PFSK-1 (cell line): ENCODE measurements at regions not wholly inside any gene's neighbourhood (a gene's known extent, or its start where the extent isn't known, plus 50 kb on each side); places are given as distances from the start of the nearest gene placed in this dataset.

Experiments used
- FOXP2 ChIP-seq: optimal IDR thresholded peaks from 2 replicates; pipeline ENCODE3; 2011; ENCODE audit warnings: borderline replicate concordance, control low read depth, inconsistent platforms; ENCODE audit not compliant: insufficient read depth; ENCODE audit errors: extremely low read length, extremely low read depth
- POLR2AphosphoS5 ChIP-seq: IDR thresholded peaks from 2 replicates; pipeline ENCODE4 v1.6.1; 2012; ENCODE audit warnings: low read depth, mild to moderate bottlenecking, control low read depth, low read length, moderate library complexity
- SIN3A ChIP-seq: IDR thresholded peaks from 2 replicates; pipeline ENCODE4 v1.6.1; 2012; ENCODE audit warnings: mild to moderate bottlenecking, low read length, moderate library complexity, borderline replicate concordance; ENCODE audit not compliant: insufficient read depth
- TAF1 ChIP-seq: IDR thresholded peaks from 2 replicates; pipeline ENCODE4 v1.6.1; 2012; ENCODE audit warnings: low read length, control low read depth, borderline replicate concordance; ENCODE audit not compliant: insufficient read depth
- TF ChIP-seq, protein P1 (sequence below), 2 experiments: IDR thresholded peaks; 2 replicates each; pipeline versions ENCODE4 v1.6.1 to v1.8.0; 2011 to 2012; ENCODE audit warnings: low read depth in 2 of 2, low read length in 2 of 2, control low read depth in 1 of 2, inconsistent platforms in 1 of 2, mild to moderate bottlenecking in 1 of 2, moderate library complexity in 1 of 2; ENCODE audit not compliant: insufficient read depth in 1 of 2

DNA sequence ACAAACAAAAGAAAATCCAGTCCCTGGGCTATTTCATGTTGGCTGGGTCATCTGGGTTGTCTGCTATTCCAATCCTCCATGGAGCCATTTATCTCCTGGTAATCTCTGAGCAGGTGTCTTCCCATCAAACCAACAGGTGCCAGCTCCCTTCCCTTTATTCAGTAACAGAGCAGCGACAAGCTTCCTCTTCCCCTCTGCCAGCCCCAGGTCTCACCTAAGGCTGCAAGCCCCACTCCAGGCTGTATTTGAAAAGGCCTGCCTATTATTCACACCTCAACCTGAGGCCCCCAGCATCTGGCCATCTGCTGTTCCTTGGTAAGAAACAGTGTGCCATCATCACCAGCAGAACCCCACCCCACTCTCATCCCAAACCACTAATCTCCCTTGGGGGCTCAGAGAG lies 436.2 kb downstream of the BUD13 start:
- no peak for TF ChIP-seq POLR2AphosphoS5
- TF ChIP-seq FOXP2 = no peak
- no peak for TF ChIP-seq SIN3A

DNA sequence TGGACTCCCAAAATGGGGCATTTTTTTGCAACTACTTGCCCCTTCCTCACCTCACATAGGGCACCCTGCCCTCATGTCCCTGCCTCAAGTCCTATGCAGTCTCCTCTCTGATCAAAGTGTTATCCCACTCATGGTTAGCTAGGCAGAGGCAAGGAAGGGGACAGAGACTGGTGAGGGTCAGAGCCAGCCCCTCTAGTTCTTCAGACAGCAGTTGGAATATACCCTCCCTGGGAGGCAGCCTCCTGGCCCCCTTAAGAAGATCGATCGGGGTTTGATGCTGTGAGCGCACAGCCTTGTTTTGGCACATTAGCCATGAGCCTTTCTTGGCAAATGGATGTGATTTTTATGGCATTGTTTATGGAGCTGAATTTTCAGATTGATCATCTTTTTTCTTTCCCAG lies 436.9 kb downstream of the BUD13 start:
- TF ChIP-seq POLR2AphosphoS5 (no peak), SIN3A (no peak), FOXP2 (no peak), TAF1 (no peak)
- TF ChIP-seq, protein P1, sequence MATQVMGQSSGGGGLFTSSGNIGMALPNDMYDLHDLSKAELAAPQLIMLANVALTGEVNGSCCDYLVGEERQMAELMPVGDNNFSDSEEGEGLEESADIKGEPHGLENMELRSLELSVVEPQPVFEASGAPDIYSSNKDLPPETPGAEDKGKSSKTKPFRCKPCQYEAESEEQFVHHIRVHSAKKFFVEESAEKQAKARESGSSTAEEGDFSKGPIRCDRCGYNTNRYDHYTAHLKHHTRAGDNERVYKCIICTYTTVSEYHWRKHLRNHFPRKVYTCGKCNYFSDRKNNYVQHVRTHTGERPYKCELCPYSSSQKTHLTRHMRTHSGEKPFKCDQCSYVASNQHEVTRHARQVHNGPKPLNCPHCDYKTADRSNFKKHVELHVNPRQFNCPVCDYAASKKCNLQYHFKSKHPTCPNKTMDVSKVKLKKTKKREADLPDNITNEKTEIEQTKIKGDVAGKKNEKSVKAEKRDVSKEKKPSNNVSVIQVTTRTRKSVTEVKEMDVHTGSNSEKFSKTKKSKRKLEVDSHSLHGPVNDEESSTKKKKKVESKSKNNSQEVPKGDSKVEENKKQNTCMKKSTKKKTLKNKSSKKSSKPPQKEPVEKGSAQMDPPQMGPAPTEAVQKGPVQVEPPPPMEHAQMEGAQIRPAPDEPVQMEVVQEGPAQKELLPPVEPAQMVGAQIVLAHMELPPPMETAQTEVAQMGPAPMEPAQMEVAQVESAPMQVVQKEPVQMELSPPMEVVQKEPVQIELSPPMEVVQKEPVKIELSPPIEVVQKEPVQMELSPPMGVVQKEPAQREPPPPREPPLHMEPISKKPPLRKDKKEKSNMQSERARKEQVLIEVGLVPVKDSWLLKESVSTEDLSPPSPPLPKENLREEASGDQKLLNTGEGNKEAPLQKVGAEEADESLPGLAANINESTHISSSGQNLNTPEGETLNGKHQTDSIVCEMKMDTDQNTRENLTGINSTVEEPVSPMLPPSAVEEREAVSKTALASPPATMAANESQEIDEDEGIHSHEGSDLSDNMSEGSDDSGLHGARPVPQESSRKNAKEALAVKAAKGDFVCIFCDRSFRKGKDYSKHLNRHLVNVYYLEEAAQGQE (IDR thresholded peaks at IDR 0.05; ENCODE audit: insufficient read depth in 1 of 2, low read depth in 2 of 2, low read length in 2 of 2) = no peak

DNA sequence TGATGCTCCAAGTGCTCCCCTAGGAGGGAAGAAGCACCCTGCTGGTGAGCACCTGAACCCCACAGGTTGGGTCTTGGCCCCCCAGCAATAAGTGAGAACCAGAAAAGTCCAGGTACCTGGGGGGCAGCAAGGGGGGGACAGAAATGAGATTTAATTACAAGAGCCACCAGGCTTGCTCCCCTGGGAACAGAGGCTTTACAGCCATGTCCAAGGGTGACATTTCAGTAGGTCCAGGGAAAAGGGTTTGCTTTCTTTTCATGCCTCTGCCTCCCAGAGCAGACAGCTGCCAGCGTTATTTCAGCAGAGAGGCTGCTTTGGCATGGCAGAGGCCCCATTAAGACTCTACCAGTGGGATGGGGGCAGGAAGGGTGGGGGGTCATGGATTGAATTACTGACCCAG lies 437.7 kb downstream of the BUD13 start:
- TF ChIP-seq, protein P1 (IDR thresholded peaks at IDR 0.05; ENCODE audit: insufficient read depth in 1 of 2, low read depth in 2 of 2, low read length in 2 of 2) = no peak
- TF ChIP-seq FOXP2 (no peak), SIN3A (no peak), TAF1 (no peak), POLR2AphosphoS5 (no peak)

DNA sequence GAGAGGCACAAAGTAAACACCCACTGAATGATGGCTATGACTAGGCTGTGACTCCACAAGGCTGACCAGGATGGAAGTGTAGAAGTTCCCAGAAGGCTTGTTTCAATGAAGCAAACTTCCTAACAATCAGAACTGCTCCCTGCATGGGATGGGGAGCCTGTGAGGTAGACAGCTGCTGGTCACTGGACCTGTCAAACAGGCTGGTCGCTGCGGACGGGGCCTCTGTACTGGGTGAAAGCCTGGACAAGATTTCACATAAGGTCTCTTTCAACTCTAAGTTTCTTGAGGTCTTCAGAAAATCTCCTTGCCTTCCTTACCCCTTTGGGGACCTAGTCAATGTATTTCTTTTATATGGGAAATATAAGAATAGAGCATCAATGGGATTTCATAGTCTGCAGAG lies 438.2 kb downstream of the BUD13 start:
- TF ChIP-seq SIN3A (no peak), TAF1 (no peak), FOXP2 (no peak), POLR2AphosphoS5 (no peak)
- TF ChIP-seq, protein P1 (IDR thresholded peaks at IDR 0.05; ENCODE audit: insufficient read depth in 1 of 2, low read depth in 2 of 2, low read length in 2 of 2) = no peak

DNA sequence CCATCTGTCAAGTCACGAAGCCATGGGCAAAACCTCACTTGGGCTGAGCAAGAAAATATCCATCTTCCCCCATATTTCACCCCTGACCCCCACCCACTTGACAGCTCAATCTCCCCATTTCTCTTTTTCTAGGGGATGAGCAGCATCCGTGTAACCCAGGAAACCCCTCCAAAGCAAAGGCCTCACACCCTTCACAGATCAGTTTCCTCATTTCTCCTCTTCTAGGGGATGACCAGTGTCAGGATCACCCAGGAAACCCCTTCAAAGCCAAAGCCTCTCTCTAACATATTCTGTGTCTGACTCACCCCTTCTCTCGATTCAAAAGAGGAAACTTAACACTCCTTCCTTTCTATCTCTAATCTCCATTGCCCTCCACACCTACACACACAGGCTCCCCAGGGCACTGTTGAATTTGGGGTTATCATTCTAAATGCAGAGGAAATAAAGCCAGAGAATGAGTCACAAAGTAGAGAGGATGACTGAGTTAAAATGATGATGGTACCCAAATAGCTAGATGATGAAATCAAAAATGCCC lies 439.7 kb downstream of the BUD13 start:
- TF ChIP-seq SIN3A (no peak), FOXP2 (no peak), POLR2AphosphoS5 (no peak), TAF1 (no peak)
- TF ChIP-seq, protein P1 (IDR thresholded peaks at IDR 0.05; ENCODE audit: insufficient read depth in 1 of 2, low read depth in 2 of 2, low read length in 2 of 2) = no peak

DNA sequence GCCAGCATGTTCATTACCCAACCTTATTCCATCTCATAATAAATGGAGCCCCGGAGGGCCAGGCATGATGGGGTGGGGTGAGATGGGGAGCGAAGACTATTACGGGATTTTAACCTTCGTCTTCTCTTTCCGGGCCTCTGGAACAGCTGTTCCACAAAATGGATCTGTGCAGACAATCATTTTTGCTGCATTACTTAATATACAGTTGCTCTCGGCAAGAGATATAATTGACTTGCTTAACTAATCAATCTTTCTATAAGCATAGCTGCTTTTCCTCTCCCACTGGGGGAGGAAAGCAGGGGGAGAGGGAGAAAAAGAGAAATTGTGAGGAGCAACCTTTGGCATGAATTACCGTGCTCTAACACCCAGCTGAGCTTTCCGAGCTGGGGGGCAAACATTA lies 440.4 kb downstream of the BUD13 start:
- TF ChIP-seq SIN3A = no peak
- TF ChIP-seq TAF1 = no peak
- TF ChIP-seq, protein P1 (IDR thresholded peaks at IDR 0.05; ENCODE audit: insufficient read depth in 1 of 2, low read depth in 2 of 2, low read length in 2 of 2) = no peak
- no peak for TF ChIP-seq POLR2AphosphoS5
- TF ChIP-seq FOXP2 = no peak
